Endodermal cell (in vitro differentiated cells): ENCODE measurements at regions not wholly inside any gene's neighbourhood (a gene's known extent, or its start where the extent isn't known, plus 50 kb on each side); places are given as distances from the start of the nearest gene placed in this dataset.

ENCODE experiments used
- DNase-seq: peaks from one replicate; pipeline ENCODE4 v3.0.0-alpha.2; 2017
- H3K27ac ChIP-seq: 2 replicates; pipeline ENCODE4 v1.5.1; 2013; ENCODE audit warnings: mild to moderate bottlenecking, low read depth, low read length, moderate library complexity
- H3K27me3 ChIP-seq: 2 replicates; pipeline ENCODE4 v1.6.1; 2013; ENCODE audit warnings: mild to moderate bottlenecking, low read length, moderate library complexity; ENCODE audit not compliant: insufficient read depth, control insufficient read depth, poor library complexity, severe bottlenecking
- H3K36me3 ChIP-seq: 2 replicates; pipeline ENCODE4 v1.7.0; 2013; ENCODE audit warnings: mild to moderate bottlenecking, low read length, moderate library complexity; ENCODE audit not compliant: control insufficient read depth, insufficient read depth
- H3K4me1 ChIP-seq: one replicate; pipeline ENCODE4 v1.7.0; 2013; ENCODE audit warnings: low read length; ENCODE audit not compliant: control insufficient read depth, insufficient read depth
- H3K4me3 ChIP-seq: 2 replicates; pipeline ENCODE4 v1.5.1; 2013; ENCODE audit warnings: mild to moderate bottlenecking, low read length, moderate library complexity
- H3K9ac ChIP-seq: 2 replicates; pipeline ENCODE4 v1.6.1; 2013; ENCODE audit warnings: mild to moderate bottlenecking, low read length, moderate library complexity; ENCODE audit not compliant: poor library complexity, severe bottlenecking; ENCODE audit errors: extremely low read depth
- H3K9me3 ChIP-seq: 2 replicates; pipeline ENCODE4 v1.6.1; 2013; ENCODE audit warnings: mild to moderate bottlenecking, low read length, moderate library complexity; ENCODE audit not compliant: control insufficient read depth
- H3K27ac Mint-ChIP-seq: 2 replicates; pipeline ENCODE4 v1.8.0; 2020; ENCODE audit warnings: mixed read lengths
- H3K27me3 Mint-ChIP-seq: 2 replicates; pipeline ENCODE4 v1.8.0; 2021; ENCODE audit warnings: mild to moderate bottlenecking, mixed read lengths; ENCODE audit not compliant: insufficient read depth
- H3K36me3 Mint-ChIP-seq: 2 replicates; pipeline ENCODE4 v1.8.0; 2020; ENCODE audit warnings: low read depth, mixed read lengths
- H3K4me1 Mint-ChIP-seq: 2 replicates; pipeline ENCODE4 v1.8.0; 2020; ENCODE audit warnings: mixed read lengths
- H3K4me3 Mint-ChIP-seq: 2 replicates; pipeline ENCODE4 v1.8.0; 2020; ENCODE audit warnings: mild to moderate bottlenecking, moderate library complexity, mixed read lengths
- H3K9me3 Mint-ChIP-seq: 2 replicates; pipeline ENCODE4 v1.8.0; 2020; ENCODE audit warnings: mild to moderate bottlenecking, mixed read lengths
- WGBS, 2 experiments: methylation state at CpG; one replicate each; pipeline versions ENCODE4 v1.1.5 to v1.1.7; 2013; ENCODE audit warnings: missing lambda C conversion rate in 2 of 2, mixed read lengths in 1 of 2; ENCODE audit not compliant: insufficient coverage in 1 of 2, insufficient read length in 1 of 2; 5-methylcytosine and 5-hydroxymethylcytosine counted together
- TF ChIP-seq, protein P1 (sequence below): fragments of 200-600 bp; sonication (generic); conservative IDR thresholded peaks from 2 replicates; pipeline ENCODE4 v1.5.0; 2021; ENCODE audit warnings: antibody characterized with exemption, mild to moderate bottlenecking

DNA sequence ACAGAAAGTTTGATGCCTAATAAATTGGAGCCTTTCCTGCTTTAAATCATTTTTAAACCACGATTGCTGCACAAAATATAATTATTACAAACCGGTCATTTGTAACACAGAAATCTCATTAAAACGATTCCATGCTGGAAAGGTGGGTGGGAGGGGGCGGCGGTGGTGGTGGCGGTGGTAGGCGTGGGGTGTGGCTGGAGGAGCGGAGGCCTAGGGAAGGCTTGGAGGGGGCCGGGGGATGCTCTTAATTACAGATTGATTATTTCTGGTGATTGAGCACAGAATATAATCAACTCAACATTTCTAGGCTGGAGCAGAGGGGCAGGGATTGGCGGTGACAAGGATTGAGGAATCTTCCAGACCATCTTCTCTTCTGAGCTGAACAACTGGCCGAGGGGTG, 157.5 kb downstream of the TRIM29 start:
- Histone ChIP-seq H3K27me3 (peaks cover 5% of the 10 kb centered on the region), H3K4me3 (no peak overlapping the region)

DNA sequence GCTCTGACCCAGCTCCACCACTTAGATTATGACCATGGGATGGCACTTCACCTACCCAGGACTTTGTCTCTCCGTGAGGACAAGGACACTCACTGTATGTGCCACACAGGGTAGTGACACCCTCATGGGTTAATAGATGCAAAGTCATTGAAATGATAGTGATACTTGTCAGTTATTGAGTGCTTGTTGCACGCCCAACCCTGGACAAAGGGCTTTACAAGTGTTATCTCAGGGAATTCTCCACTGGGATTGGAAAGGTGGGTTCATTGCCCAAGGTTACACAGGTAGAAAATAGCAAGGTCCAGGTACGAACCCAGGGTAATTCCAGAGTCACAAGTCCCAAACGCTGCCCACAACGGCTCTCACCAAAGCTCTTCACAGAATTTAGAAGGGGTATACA, 158.2 kb downstream of the TRIM29 start:
- peaks cover 12% of the 10 kb centered on the region for H3K4me1 Mint-ChIP-seq
- H3K9me3 Mint-ChIP-seq, result no peaks in the 10 kb centered on the region
- H3K27ac Mint-ChIP-seq, result no peak overlapping the region
- no peak for DNase-seq
- no peaks in the 10 kb centered on the region for H3K36me3 Mint-ChIP-seq
- H3K4me3 ChIP-seq, result no peak overlapping the region
- H3K27ac ChIP-seq, result no peak overlapping the region
- 84 to 85% methylated on average over 5 of the region's 5 CpGs for WGBS, 2 experiments
- peaks cover 5% of the 10 kb centered on the region for H3K27me3 ChIP-seq
- peaks cover 55% of the 10 kb centered on the region for H3K27me3 Mint-ChIP-seq
- H3K36me3 ChIP-seq, result no peaks in the 10 kb centered on the region
- no peak overlapping the region for H3K9ac ChIP-seq
- no peak overlapping the region for H3K4me3 Mint-ChIP-seq
- H3K9me3 ChIP-seq, result no peaks in the 10 kb centered on the region
- peaks cover 11% of the 10 kb centered on the region for H3K4me1 ChIP-seq
- TF ChIP-seq, protein P1, sequence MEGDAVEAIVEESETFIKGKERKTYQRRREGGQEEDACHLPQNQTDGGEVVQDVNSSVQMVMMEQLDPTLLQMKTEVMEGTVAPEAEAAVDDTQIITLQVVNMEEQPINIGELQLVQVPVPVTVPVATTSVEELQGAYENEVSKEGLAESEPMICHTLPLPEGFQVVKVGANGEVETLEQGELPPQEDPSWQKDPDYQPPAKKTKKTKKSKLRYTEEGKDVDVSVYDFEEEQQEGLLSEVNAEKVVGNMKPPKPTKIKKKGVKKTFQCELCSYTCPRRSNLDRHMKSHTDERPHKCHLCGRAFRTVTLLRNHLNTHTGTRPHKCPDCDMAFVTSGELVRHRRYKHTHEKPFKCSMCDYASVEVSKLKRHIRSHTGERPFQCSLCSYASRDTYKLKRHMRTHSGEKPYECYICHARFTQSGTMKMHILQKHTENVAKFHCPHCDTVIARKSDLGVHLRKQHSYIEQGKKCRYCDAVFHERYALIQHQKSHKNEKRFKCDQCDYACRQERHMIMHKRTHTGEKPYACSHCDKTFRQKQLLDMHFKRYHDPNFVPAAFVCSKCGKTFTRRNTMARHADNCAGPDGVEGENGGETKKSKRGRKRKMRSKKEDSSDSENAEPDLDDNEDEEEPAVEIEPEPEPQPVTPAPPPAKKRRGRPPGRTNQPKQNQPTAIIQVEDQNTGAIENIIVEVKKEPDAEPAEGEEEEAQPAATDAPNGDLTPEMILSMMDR, result no peak

More for the DNA sequence above, 157.5 kb downstream of the TRIM29 start:
- WGBS, 2 experiments, result 86 to 93% methylated on average over 2 to 8 of the region's 11 CpGs
- Mint-ChIP-seq H3K4me3 (no peak overlapping the region), H3K27ac (no peak overlapping the region), H3K4me1 (peaks cover 5% of the 10 kb centered on the region), H3K36me3 (no peaks in the 10 kb centered on the region), H3K27me3 (peaks cover 57% of the 10 kb centered on the region), H3K9me3 (no peaks in the 10 kb centered on the region)
- no peaks in the 10 kb centered on the region for H3K36me3 ChIP-seq
- H3K4me1 ChIP-seq, result peaks cover 5% of the 10 kb centered on the region
- no peak overlapping the region for H3K27ac ChIP-seq
- H3K9me3 ChIP-seq, result no peaks in the 10 kb centered on the region
- TF ChIP-seq, protein P1, result no peak
- no peak for DNase-seq
- H3K9ac ChIP-seq, result no peak overlapping the region

DNA sequence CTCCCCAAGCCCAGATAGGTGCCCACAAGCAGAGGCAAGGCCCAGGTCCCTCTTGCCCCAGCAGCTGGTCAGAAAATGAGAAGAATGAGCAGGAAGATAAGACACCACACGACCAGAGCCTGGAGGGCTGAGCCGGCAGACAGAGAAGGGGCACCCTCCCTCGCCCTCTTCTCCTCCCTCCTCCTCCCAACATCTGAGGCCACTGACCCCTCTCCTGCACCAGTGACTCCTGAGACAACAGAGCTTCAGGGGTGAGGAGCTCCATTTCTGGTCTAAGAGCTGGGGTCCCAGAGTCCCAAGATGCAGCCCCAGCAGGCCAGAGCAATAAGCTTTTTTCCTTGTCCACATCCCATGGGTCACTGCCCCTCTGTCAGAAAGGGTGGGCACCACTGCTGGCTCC, 159.2 kb downstream of the TRIM29 start:
- no peak overlapping the region for H3K27ac Mint-ChIP-seq
- no peak for DNase-seq
- H3K4me1 Mint-ChIP-seq, result peaks cover 19% of the 10 kb centered on the region

More for the DNA sequence above, 159.2 kb downstream of the TRIM29 start:
- Histone ChIP-seq H3K9ac (no peak overlapping the region), H3K4me1 (peaks cover 18% of the 10 kb centered on the region), H3K27ac (no peak overlapping the region), H3K9me3 (no peaks in the 10 kb centered on the region), H3K27me3 (peaks cover 5% of the 10 kb centered on the region), H3K4me3 (no peak overlapping the region), H3K36me3 (no peaks in the 10 kb centered on the region)
- WGBS, 2 experiments, result 84% methylated on average over 3 of the region's 3 CpGs; no CpG with 5 or more reads in 1 of the 2 experiments
- TF ChIP-seq, protein P1, result no peak
- H3K4me3 Mint-ChIP-seq, result no peak overlapping the region
- H3K9me3 Mint-ChIP-seq, result no peaks in the 10 kb centered on the region
- H3K27me3 Mint-ChIP-seq, result peaks cover 56% of the 10 kb centered on the region
- H3K36me3 Mint-ChIP-seq, result no peaks in the 10 kb centered on the region
